SJCRH30 (cell line): ENCODE measurements at regions not wholly inside any gene's neighbourhood (a gene's known extent, or its start where the extent isn't known, plus 50 kb on each side); places are given as distances from the start of the nearest gene placed in this dataset.

Experiments used
- DNase-seq, 2 experiments: peaks; one replicate each; pipeline ENCODE4 v3.0.0-alpha.2; 2015 to 2020
- H3K27ac ChIP-seq: fragments of 250-450 bp; sonication (Bioruptor Pico); 2 replicates; pipeline ENCODE4 v1.5.1; 2020; ENCODE audit warnings: mild to moderate bottlenecking, moderate library complexity
- H3K27me3 ChIP-seq: fragments of 250-450 bp; sonication (Bioruptor Pico); 2 replicates; pipeline ENCODE4 v1.5.1; 2020; ENCODE audit warnings: mild to moderate bottlenecking, moderate library complexity
- H3K36me3 ChIP-seq: fragments of 250-450 bp; sonication (Bioruptor Pico); 2 replicates; pipeline ENCODE4 v1.5.1; 2020; ENCODE audit warnings: mild to moderate bottlenecking, moderate library complexity
- H3K4me1 ChIP-seq: fragments of 250-450 bp; sonication (Bioruptor Pico); 2 replicates; pipeline ENCODE4 v1.5.1; 2020; ENCODE audit warnings: mild to moderate bottlenecking, moderate library complexity
- H3K4me3 ChIP-seq: fragments of 250-450 bp; sonication (Bioruptor Pico); 2 replicates; pipeline ENCODE4 v1.5.1; 2020; ENCODE audit warnings: mild to moderate bottlenecking, moderate library complexity
- H3K9me3 ChIP-seq: fragments of 250-450 bp; sonication (Bioruptor Pico); replicated peaks from 2 replicates; pipeline ENCODE4 v1.5.1; 2020; ENCODE audit warnings: mild to moderate bottlenecking, moderate library complexity

GRCh38 chr3:103706671-103707070 is 1271.9 kb downstream of the ZPLD1 start:
- Histone ChIP-seq H3K27ac (no peak overlapping the region), H3K36me3 (no peaks in the 10 kb centered on the region), H3K27me3 (peaks cover 2% of the 10 kb centered on the region; the same call in 1 of the 2 replicates), H3K4me1 (no peaks in the 10 kb centered on the region), H3K9me3 (no peaks in the 10 kb centered on the region), H3K4me3 (no peak overlapping the region)
- DNase-seq: no peak

DNA sequence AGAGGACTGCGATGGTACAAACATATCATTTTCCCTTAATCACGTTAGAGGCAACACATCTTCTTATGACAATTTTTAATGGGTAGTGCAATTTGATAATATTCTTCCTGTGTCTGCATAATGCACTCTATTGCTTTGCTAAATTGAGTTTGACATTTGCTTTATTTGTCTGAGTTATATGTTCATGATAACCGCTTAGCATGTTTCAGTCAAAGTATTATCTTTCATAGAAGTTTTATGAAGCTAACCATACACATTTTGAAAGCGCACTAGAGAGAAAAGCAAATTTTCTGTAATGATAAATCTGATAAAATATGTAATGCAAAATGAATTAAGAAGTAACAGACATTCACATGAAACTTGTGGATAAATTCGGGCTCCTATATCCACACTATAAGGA is 1276.9 kb downstream of the ZPLD1 start:
- H3K4me1 ChIP-seq: no peaks in the 10 kb centered on the region
- H3K27me3 ChIP-seq: no peaks in the 10 kb centered on the region
- H3K36me3 ChIP-seq: no peaks in the 10 kb centered on the region
- H3K27ac ChIP-seq: no peak overlapping the region
- no peak for DNase-seq
- no peaks in the 10 kb centered on the region for H3K9me3 ChIP-seq
- H3K4me3 ChIP-seq: no peak overlapping the region

DNA sequence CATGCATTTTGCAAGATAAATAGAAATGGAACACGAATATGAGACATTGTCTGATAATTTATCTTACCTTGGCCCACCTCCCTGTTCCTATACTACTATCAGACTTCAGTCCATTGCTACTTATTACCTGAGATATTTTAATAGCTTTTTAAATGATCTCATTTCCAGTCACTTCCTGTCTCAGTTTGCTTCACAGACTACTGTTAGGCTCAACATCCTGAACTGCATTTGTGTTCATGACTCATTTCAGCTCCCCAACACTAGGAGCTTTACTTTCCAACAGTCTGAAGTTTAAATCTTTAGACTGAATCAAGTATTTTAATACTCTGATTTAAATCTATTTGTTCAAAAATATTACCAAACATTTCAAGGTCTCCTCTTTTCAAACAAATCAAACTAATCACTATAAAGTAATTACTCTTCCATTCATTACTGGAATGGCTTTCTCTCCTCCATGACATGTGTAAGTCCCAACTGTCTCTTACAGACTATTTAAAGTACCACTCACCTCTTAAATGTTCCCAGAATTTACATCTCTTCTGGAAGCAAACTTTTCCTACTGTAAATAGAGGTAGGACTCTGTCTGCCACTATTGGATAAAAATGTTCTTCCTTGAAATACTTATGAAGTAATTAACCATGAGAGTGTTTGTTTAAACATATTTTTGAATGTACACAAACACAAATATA is 1277.6 kb downstream of the ZPLD1 start:
- no peak for DNase-seq
- H3K9me3 ChIP-seq: no peaks in the 10 kb centered on the region
- H3K27ac ChIP-seq: no peak overlapping the region
- H3K4me1 ChIP-seq: no peaks in the 10 kb centered on the region
- no peak overlapping the region for H3K4me3 ChIP-seq
- H3K36me3 ChIP-seq: no peaks in the 10 kb centered on the region
- no peaks in the 10 kb centered on the region for H3K27me3 ChIP-seq

- no peak for DNase-seq
- Histone ChIP-seq H3K4me1 (no peaks in the 10 kb centered on the region), H3K27me3 (no peaks in the 10 kb centered on the region), H3K27ac (no peak overlapping the region), H3K4me3 (no peak overlapping the region), H3K36me3 (no peaks in the 10 kb centered on the region), H3K9me3 (no peaks in the 10 kb centered on the region)
These were observed 1294.7 kb downstream of the ZPLD1 start for GRCh38 chr3:103729547-103729946.

DNA sequence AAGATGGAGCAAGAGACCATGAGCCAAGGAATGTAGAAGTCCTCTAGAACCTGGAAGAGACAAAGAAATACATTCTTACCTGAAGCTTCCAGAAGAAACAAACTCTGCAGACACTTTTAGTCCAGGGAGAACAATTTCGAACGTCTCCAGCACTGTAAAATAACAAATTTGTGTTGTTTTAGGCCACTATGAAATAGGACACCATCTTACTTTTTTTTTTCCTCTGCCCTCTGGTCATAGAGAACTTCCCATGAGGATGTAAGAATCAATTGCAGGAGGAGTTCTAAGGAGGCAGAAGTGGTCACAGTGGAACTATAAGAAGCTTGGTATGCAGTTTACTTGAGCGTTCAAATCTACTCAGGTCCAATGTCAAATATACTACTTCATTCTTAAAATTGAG is 1295.9 kb downstream of the ZPLD1 start:
- Histone ChIP-seq H3K27ac (no peak overlapping the region), H3K4me1 (no peaks in the 10 kb centered on the region), H3K27me3 (no peaks in the 10 kb centered on the region), H3K36me3 (no peaks in the 10 kb centered on the region), H3K9me3 (no peaks in the 10 kb centered on the region), H3K4me3 (no peak overlapping the region)
- no peak for DNase-seq

GRCh38 chr3:103752986-103753385 is 1318.2 kb downstream of the ZPLD1 start:
- no peak for DNase-seq
- no peak overlapping the region for H3K27ac ChIP-seq
- H3K9me3 ChIP-seq: no peaks in the 10 kb centered on the region
- H3K27me3 ChIP-seq: no peaks in the 10 kb centered on the region
- H3K36me3 ChIP-seq: no peaks in the 10 kb centered on the region
- H3K4me1 ChIP-seq: no peaks in the 10 kb centered on the region
- no peak overlapping the region for H3K4me3 ChIP-seq

GRCh38 chr3:103767635-103768034 is 1332.8 kb downstream of the ZPLD1 start:
- Histone ChIP-seq H3K9me3 (no peaks in the 10 kb centered on the region), H3K4me1 (no peaks in the 10 kb centered on the region), H3K27ac (no peak overlapping the region), H3K27me3 (no peaks in the 10 kb centered on the region), H3K36me3 (no peaks in the 10 kb centered on the region), H3K4me3 (no peak overlapping the region)
- DNase-seq: no peak

GRCh38 chr3:103785017-103785416 is 1350.2 kb downstream of the ZPLD1 start:
- Histone ChIP-seq H3K36me3 (no peaks in the 10 kb centered on the region), H3K27ac (no peak overlapping the region), H3K27me3 (no peaks in the 10 kb centered on the region), H3K9me3 (no peaks in the 10 kb centered on the region), H3K4me3 (no peak overlapping the region), H3K4me1 (no peaks in the 10 kb centered on the region)
- no peak for DNase-seq

DNA sequence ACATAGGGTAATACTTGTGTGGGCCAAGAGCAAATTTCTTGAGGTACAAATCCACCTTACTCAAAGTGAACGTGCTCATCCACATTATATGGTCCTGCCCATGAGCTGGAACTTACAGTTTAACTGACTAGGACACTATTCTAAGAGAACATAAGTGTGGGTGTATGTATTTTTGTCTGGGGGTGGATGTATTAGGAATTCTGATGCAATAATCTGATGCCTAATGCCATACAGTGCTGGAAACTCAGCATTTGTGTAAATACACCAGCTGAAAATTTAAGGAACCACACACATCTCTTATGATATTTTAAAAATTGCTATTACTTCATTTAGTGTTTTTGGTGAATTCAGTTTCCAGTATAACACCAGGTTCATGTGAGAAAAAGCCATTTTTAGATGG is 1350.7 kb downstream of the ZPLD1 start:
- Histone ChIP-seq H3K36me3 (no peaks in the 10 kb centered on the region), H3K4me1 (no peaks in the 10 kb centered on the region), H3K4me3 (no peak overlapping the region), H3K27ac (no peak overlapping the region), H3K27me3 (no peaks in the 10 kb centered on the region), H3K9me3 (no peaks in the 10 kb centered on the region)
- DNase-seq: no peak

GRCh38 chr3:103786296-103786695 is 1351.5 kb downstream of the ZPLD1 start:
- Histone ChIP-seq H3K27ac (no peak overlapping the region), H3K27me3 (no peaks in the 10 kb centered on the region), H3K36me3 (no peaks in the 10 kb centered on the region), H3K4me1 (no peaks in the 10 kb centered on the region), H3K4me3 (no peak overlapping the region), H3K9me3 (no peaks in the 10 kb centered on the region)
- DNase-seq: peak in 1 of 2 experiments; percentile 2

DNA sequence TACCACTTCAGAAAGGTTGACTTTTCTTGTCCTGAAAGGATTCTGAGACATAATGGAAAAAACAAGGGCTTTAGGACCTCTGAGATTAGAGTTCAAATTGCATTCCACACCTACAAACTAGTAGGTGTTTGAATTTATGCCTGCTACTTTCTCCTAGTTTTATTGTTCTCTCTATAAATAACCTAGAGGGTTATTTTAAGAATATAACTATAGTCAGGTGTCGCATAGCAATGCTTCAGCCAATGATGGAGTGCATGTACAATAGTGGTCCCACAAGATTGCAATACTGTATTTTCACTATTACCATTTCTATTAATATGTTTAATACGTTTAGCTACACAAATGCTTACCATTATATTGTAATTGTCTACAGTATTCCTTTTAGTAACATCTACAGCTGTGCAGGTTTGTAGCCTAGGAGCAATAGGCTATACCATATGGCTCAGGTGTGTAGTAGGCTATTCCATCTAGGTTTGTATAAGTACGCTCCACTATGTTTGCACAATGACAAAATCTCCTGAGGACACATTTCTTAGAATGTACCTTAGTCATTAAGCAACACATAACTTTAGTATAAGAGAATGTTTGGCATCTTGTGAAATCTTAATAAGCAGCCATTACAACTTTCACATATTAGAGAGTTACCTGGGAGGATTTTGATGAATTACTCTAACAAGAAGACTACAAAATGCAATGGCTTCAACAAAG is 1352.5 kb downstream of the ZPLD1 start:
- H3K27me3 ChIP-seq: no peaks in the 10 kb centered on the region
- DNase-seq: no peak
- no peak overlapping the region for H3K4me3 ChIP-seq
- H3K36me3 ChIP-seq: no peaks in the 10 kb centered on the region
- H3K4me1 ChIP-seq: no peaks in the 10 kb centered on the region
- H3K27ac ChIP-seq: no peak overlapping the region
- H3K9me3 ChIP-seq: no peaks in the 10 kb centered on the region

GRCh38 chr3:103787879-103788278 is 1353.1 kb downstream of the ZPLD1 start:
- Histone ChIP-seq H3K27me3 (no peaks in the 10 kb centered on the region), H3K9me3 (no peaks in the 10 kb centered on the region), H3K36me3 (no peaks in the 10 kb centered on the region), H3K4me3 (no peak overlapping the region), H3K4me1 (no peaks in the 10 kb centered on the region), H3K27ac (no peak overlapping the region)
- DNase-seq: no peak

DNA sequence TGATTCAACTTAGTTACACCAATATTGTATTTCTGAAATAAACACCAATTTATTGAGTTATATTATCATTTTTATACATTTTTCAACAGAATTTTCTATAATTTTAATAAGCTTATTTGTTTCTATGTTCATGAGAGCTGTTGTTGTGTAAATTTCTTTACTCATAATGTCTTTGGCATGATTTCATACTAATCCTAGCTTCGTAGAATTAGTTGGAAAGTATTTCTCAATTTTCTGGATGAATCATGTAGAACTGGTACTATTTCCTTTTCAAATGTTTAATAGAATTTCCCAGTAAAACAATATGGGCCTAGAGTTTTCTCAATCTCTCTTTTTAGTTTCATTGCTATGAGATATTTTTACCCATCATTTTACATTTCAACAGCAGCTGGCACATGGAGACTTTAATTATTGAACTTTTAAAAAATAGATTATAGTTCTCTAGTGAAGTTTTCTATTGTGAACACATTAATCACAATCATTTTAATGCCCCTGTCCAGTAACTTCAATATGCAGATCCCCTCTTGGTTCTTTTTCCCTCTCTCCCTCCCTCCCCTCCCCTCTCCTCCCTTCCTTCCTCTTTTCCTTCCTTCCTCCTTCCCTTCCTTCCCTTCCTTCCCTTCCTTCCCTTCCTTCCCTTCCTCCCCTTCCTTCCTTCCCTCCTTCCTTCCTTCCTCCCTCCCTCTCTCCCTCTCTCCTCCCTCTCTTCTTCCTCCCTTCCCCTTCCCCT is 1357.1 kb downstream of the ZPLD1 start:
- Histone ChIP-seq H3K4me1 (no peaks in the 10 kb centered on the region), H3K4me3 (no peak overlapping the region), H3K9me3 (no peaks in the 10 kb centered on the region), H3K36me3 (no peaks in the 10 kb centered on the region), H3K27me3 (no peaks in the 10 kb centered on the region), H3K27ac (no peak overlapping the region)
- DNase-seq: no peak

DNA sequence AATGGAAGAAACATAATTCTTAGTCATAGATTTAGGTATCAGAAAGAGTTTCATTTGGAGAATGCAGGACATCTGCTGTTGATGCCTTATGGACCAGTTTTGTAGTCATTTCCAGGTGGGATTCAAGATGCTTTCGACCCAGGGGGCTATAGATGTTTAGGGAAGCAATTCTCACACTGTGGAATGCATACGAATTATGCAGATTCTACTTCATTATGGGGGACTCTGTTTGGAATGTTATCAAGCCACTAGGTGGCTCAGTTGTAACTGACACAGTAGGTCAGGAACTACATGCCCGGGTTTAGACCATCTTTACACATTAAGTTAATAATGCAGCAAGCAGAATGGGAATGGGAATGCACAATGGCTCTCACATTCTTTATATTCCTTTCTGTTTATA is 1359.8 kb downstream of the ZPLD1 start:
- Histone ChIP-seq H3K36me3 (no peaks in the 10 kb centered on the region), H3K9me3 (no peaks in the 10 kb centered on the region), H3K4me3 (no peak overlapping the region), H3K27me3 (no peaks in the 10 kb centered on the region), H3K27ac (no peak overlapping the region), H3K4me1 (no peaks in the 10 kb centered on the region)
- peak in 1 of 2 experiments; percentile 4 for DNase-seq

GRCh38 chr3:103796068-103796467 is 1361.3 kb downstream of the ZPLD1 start:
- H3K27ac ChIP-seq: no peak overlapping the region
- DNase-seq: no peak
- H3K9me3 ChIP-seq: no peaks in the 10 kb centered on the region
- no peak overlapping the region for H3K4me3 ChIP-seq
- H3K27me3 ChIP-seq: no peaks in the 10 kb centered on the region
- no peaks in the 10 kb centered on the region for H3K36me3 ChIP-seq
- no peaks in the 10 kb centered on the region for H3K4me1 ChIP-seq
